NCI-H2029 (cell line): ENCODE measurements at regions not wholly inside any gene's neighbourhood (a gene's known extent, or its start where the extent isn't known, plus 50 kb on each side); places are given as distances from the start of the nearest gene placed in this dataset.

ENCODE experiments used
- DNase-seq: peaks from one replicate; lab custom pipeline; 2025; lab: John Stamatoyannopoulos, UW

GRCh38 chr3:95923496-95924210 lies 890.7 kb upstream of the EPHA6 start:
- DNase-seq: no peak

GRCh38 chr3:95926904-95927501 lies 887.4 kb upstream of the EPHA6 start:
- DNase-seq: no peak

GRCh38 chr3:95934181-95934580 lies 880.2 kb upstream of the EPHA6 start:
- no peak for DNase-seq

DNA sequence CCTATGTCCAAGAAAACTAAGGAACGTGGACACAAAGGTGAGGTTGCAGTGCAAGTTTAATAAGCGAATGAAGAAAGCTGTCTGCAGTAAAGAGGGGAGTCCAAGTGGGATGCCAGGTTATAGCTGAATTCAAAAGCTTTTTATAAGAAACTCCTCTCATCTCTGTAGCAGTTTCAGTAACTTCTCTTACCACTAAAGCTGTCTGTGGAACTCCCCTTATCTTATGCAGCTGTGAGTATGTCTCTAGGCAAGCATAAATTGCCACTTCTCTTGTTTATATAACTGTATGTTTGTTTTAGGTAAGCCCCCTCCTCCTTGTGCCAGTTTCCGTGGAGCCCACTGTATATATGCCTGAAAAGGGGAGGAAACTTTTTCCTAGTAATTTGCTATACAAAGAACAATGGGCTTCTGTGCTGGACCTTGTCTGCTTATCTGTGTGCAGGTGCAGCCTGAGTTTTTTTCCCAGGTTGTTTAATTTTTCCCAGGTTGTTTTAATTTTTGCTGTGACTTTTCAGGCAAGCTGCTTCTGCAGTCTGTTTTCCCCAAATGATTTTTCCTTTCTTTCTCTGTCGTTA lies 875.1 kb upstream of the EPHA6 start:
- DNase-seq: no peak

DNA sequence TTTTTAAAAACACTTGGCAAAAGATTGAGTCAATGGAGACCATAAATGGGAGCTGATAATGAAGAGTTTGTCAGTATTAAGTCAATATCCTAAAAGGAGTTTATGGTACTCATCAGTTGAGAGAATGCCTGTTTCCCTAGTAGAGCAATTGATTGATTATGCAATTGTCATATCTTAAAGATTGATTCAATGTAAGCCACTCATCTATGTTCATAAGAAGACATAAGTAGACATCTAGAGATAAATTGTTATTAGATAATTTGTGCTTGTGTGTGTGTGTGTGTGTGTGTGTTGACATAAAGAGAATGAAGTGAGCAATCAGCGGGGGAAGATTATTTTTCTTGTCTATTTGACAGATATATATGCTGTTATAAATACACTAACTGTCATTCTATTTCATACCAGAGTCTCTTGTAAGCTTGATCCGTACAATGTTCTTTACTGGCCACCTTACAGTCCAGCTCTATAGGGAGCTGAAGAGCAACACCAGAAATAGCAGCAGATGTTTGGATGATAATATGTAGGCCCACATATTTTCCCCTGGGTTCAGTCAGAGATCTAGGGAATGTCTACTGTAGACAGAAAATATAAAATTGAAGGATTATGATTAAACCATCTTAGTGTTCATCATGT lies 848.6 kb upstream of the EPHA6 start:
- DNase-seq: no peak

DNA sequence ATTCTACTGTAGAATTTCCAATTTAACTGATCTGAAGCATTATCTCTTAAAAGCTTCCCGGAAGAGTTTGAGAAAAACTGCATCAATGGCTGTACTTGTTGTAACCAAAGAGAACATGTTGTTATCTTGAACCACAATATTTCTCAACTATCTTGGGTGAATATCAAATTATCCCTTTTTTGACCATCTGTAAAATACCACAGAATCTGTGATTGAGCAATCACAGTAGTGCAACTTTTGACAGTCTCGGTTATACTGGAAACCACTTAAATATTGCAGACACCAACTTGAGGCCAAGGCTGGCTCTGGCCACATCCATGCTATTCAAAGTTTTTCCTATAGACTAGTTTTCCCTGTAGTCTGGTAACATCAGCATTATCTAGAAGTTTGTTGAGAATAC lies 842.8 kb upstream of the EPHA6 start:
- no peak for DNase-seq

- no peak for DNase-seq
These were observed 820.1 kb upstream of the EPHA6 start for GRCh38 chr3:95994338-95994737.

- DNase-seq: no peak
These were observed 813.4 kb upstream of the EPHA6 start for GRCh38 chr3:96000966-96001365.

GRCh38 chr3:96007650-96008195 lies 806.7 kb upstream of the EPHA6 start:
- DNase-seq: no peak

- no peak for DNase-seq
These were observed 801.5 kb upstream of the EPHA6 start for GRCh38 chr3:96012939-96013338.

GRCh38 chr3:96017556-96017955 lies 796.8 kb upstream of the EPHA6 start:
- no peak for DNase-seq

DNA sequence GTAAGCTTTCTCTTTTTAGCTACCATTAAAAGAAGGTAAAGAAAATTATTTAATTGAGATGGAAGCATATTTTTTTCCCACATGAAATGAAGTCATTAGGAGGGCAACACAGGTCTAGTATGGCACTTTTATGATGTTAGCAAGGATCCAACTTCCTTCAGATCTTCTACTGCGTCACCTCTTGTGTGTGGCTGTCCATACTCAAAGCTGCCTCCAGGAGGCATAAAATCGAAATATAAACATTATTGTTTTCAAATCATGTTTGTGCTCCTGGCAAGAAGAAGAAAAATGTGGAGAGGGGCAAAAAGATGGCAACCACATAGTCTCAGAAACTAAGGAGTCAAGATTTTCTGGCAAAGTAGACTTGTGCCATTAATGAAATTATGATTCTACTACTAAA lies 791.7 kb upstream of the EPHA6 start:
- DNase-seq: no peak

DNA sequence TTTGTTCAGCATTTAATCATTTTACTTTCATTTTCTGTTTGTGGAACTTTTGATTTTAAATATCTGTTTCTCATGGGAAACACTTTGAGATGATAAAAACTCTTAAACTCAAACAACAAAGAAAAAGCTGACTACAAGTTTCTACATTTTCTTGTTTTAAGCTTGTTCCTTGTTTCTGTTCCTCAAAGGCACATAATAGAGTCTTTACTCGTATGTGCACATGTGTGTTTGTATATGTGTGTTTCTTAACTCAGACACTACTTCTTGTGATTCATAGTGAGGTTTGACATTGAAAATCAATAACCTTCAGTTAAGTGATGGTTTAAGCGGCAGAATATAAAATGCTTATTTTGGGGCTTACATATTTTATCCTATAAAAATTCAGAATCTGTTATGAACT lies 786.7 kb upstream of the EPHA6 start:
- no peak for DNase-seq

GRCh38 chr3:96039632-96040031 lies 774.8 kb upstream of the EPHA6 start:
- DNase-seq: no peak

DNA sequence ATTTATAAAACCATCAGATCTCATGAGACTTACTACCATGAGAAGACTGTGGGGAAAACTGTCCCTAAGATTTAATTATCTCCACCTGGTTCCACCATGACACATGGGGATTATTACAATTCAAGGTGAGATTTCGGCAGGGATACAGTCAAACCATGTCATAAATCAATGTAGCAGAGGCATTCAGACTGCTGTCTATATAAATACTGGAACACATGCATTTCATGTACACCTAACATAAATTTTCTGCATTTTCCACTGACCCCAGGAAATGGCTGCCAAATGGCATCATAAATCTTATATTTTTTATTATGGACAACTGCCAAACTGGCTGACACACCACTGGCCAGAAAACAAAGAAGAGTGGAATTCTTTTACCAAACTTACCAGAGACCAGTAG lies 755.1 kb upstream of the EPHA6 start:
- no peak for DNase-seq

DNA sequence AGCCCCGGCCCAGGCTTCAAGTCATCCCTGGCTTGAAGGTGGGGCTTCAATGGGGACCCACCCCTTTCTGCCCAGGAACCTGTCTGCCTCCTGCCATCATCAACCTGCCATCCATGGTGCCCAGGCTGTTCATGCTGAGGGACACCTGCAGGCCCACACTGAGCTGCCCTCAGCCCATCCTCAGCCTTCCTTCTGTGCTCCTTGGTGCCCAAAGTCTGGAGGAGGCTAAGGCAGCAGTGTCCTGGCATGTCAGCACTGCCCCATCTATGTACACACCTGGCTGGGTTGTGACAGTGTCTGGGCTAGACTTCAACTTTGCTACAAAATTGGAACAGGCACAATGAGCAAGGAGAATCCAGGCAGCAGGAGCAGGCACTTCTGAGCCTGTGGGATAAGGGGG lies 745.3 kb upstream of the EPHA6 start:
- DNase-seq: no peak

DNA sequence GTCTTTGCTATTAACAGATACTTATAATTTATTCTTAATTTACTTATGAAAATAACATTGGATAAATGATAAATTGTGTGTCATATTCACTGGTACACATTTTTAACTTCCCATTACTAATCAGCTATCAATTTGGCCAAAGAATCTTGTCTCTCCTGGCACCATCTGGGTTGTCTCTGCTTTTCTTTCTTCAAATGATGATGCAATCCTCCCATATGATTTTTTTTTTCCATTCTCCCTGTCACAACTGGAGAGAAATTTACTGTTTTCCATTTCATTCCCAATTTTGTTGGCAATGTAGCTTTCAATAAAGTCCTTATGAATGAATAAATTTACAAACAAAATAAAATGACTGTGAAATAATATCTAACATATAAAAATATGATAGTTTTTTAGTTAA lies 743.7 kb upstream of the EPHA6 start:
- DNase-seq: no peak

- no peak for DNase-seq
These were observed 743.3 kb upstream of the EPHA6 start for GRCh38 chr3:96071097-96071496.

GRCh38 chr3:96072226-96072625 lies 742.2 kb upstream of the EPHA6 start:
- DNase-seq: no peak

GRCh38 chr3:96083610-96084009 lies 730.8 kb upstream of the EPHA6 start:
- DNase-seq: no peak

GRCh38 chr3:96086018-96086417 lies 728.4 kb upstream of the EPHA6 start:
- no peak for DNase-seq

DNA sequence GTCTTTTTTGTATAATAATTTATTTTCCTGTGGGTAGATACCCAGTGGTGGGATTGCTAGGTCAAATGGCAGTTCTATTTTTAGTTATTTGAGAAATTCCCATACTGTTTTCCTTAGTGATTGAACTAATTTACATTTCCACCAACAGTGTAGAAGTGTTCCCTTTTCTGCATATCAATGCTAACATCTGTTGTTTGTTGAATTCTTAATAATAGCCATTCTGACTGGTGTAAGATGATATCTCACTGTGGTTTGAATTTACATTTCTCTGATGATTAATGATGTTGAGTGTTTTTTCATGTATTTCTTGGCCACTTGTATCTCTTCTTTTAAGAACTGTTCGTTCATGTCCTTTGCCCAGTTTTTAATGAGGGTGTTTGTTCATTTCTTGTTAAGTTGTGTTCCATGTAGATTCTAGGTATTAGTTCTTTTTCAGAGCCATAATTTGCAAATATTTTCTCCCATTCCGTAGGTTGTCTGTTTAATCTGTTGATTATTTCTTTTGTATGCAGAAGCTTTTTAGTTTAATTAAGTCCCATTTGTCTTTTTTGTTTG lies 713.3 kb upstream of the EPHA6 start:
- DNase-seq: no peak

DNA sequence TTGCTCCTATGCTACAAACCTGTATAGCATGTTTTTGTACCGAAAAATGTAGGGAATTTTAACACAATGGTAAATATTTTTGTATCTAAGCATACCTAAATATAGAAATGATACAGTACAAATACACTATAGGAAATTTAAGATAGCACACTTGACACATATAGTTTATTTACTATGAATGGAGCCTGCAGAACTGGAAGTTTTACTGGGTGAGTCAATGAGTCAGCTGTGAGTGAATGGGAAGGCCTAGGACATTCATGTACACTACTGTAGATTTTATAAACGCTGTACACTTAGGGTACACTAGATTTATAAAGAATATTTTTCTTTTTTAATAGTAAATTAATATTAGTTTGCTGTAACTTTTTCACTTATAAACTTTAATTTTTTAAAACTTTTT lies 707.7 kb upstream of the EPHA6 start:
- no peak for DNase-seq
